CD4-positive, alpha-beta T cell treated with Interleukin-17A for 1 hour (primary cell): ENCODE measurements at regions not wholly inside any gene's neighbourhood (a gene's known extent, or its start where the extent isn't known, plus 50 kb on each side); places are given as distances from the start of the nearest gene placed in this dataset.
A peak's percentile ranks its signal among the peaks of the same experiment; 100 is the strongest.

Experiments
- DNase-seq: peaks from one replicate; pipeline ENCODE4 v3.0.0-alpha.2; 2020

GRCh38 chr9:109886041-109886440, 106.0 kb downstream of the PALM2AKAP2 start:
- no peak for DNase-seq

- no peak for DNase-seq
Observed at GRCh38 chr9:109886617-109887016, 106.6 kb downstream of the PALM2AKAP2 start.

- DNase-seq = no peak
Observed at GRCh38 chr9:109887079-109887478, 107.1 kb downstream of the PALM2AKAP2 start.

- no peak for DNase-seq
Observed at GRCh38 chr9:109888695-109889094, 108.7 kb downstream of the PALM2AKAP2 start.

- no peak for DNase-seq
Observed at GRCh38 chr9:109889456-109889855, 109.5 kb downstream of the PALM2AKAP2 start.

- DNase-seq = no peak
Observed at GRCh38 chr9:109893241-109893640, 113.2 kb downstream of the PALM2AKAP2 start.

GRCh38 chr9:109894473-109894872, 114.5 kb downstream of the PALM2AKAP2 start:
- no peak for DNase-seq

- no peak for DNase-seq
Observed at GRCh38 chr9:109894921-109895758, 115.1 kb downstream of the PALM2AKAP2 start.

- no peak for DNase-seq
Observed at GRCh38 chr9:109901201-109901600, 121.2 kb downstream of the PALM2AKAP2 start.

GRCh38 chr9:109903515-109904138, 123.6 kb downstream of the PALM2AKAP2 start:
- peak; percentile 69 for DNase-seq

- DNase-seq = no peak
Observed at GRCh38 chr9:109904666-109905065, 124.7 kb downstream of the PALM2AKAP2 start.

GRCh38 chr9:109905472-109905871, 125.5 kb downstream of the PALM2AKAP2 start:
- no peak for DNase-seq

GRCh38 chr9:109906766-109907382, 126.9 kb downstream of the PALM2AKAP2 start:
- DNase-seq = no peak

- DNase-seq = no peak
Observed at GRCh38 chr9:109907400-109907799, 127.4 kb downstream of the PALM2AKAP2 start.

- no peak for DNase-seq
Observed at GRCh38 chr9:109907810-109908458, 127.9 kb downstream of the PALM2AKAP2 start.

- no peak for DNase-seq
Observed at GRCh38 chr9:109908459-109909390, 128.7 kb downstream of the PALM2AKAP2 start.

- DNase-seq = no peak
Observed at GRCh38 chr9:109910671-109911518, 130.9 kb downstream of the PALM2AKAP2 start.

GRCh38 chr9:109912082-109912582, 132.1 kb downstream of the PALM2AKAP2 start:
- no peak for DNase-seq

GRCh38 chr9:109912726-109913460, 132.9 kb downstream of the PALM2AKAP2 start:
- no peak for DNase-seq

GRCh38 chr9:109913461-109913810, 133.4 kb downstream of the PALM2AKAP2 start:
- DNase-seq = no peak
